ENCODE measurements at regions not wholly inside any gene's neighbourhood (a gene's known extent, or its start where the extent isn't known, plus 50 kb on each side); places are given as distances from the start of the nearest gene placed in this dataset.

DNA sequence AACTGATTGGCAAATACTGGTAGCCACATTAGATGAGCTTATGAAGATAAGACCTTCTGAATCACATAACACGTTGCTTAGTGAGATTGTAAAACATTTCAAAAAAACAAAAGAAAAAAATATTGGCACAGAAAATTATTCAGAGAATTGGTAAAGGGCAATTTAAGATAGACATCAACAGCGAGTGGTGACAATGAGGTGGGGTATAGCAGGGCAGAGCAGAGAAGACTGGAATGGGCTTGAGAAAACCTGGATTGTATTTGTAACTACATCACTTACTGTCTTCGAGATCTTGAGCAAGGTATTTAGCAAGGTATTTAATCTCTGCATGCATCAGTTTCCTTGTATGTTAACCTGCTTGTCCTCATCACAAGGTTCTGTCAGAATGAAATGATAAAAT, 313.0 kb upstream of the MEIS1 start:
- dilution Hi-C loops (cut with HindIII; ENCODE audit: low sequenced_read_pairs, unreplicated experiment), result no loop called here

More for the DNA sequence above, 313.0 kb upstream of the MEIS1 start:
- no peak overlapping the region for H4K91ac ChIP-seq (ENCODE audit: insufficient read depth, low read depth, low read length)
- no peaks in the 10 kb centered on the region for H3K4me1 ChIP-seq (ENCODE audit: control insufficient read depth, insufficient read depth, low read length)
- H2BK120ac ChIP-seq (ENCODE audit: low read depth, low read length), result no peak overlapping the region
- no peak overlapping the region for H3K9ac ChIP-seq (ENCODE audit: low read depth, low read length)
- ATAC-seq (ENCODE audit: low read depth) (no peak), DNase-seq (no peak)
- no peak overlapping the region for H3K14ac ChIP-seq (replicated peaks; ENCODE audit: low read depth, low read length)
- intact Hi-C loops (cut with micrococcal nuclease), result no loop called here
- no peak overlapping the region for H3K23ac ChIP-seq (ENCODE audit: low read depth, low read length)
- no peak overlapping the region for H3K4ac ChIP-seq (ENCODE audit: low read depth, low read length)
- H3K4me3 ChIP-seq (ENCODE audit: insufficient read depth, low read depth, low read length), result no peak overlapping the region
- no CpG with 5 or more reads among the region's 3 CpGs for WGBS, 2 experiments (ENCODE audit: extremely low coverage in 2 of 2, insufficient read length in 1 of 2)
- H2AK5ac ChIP-seq (ENCODE audit: low read depth, low read length), result no peak overlapping the region
- POLR2A ChIA-PET (ENCODE audit: unreplicated experiment), result no interaction called here
- CTCF ChIA-PET, result no interaction called here
- H3K27me3 ChIP-seq (ENCODE audit: control insufficient read depth, insufficient read depth, low read length), result peaks cover 3% of the 10 kb centered on the region
- H2AK9ac ChIP-seq (replicated peaks; ENCODE audit: low read depth, low read length, poor library complexity), result no peak overlapping the region
- H4K5ac ChIP-seq (ENCODE audit: low read depth, low read length), result no peak overlapping the region
- H3K27ac ChIP-seq (ENCODE audit: insufficient read depth, low read length), result no peak overlapping the region
- H2BK15ac ChIP-seq (ENCODE audit: low read depth, low read length), result no peak overlapping the region
- BruUV-seq (replicated peaks), result no TSS peak
- H3K79me1 ChIP-seq (ENCODE audit: low read depth in 1 of 2, low read length in 2 of 2), result no peaks in the 10 kb centered on the region
- no peaks in the 10 kb centered on the region for H3K9me1 ChIP-seq (ENCODE audit: insufficient read depth, low read length)
- H2BK5ac ChIP-seq (ENCODE audit: low read depth, low read length, poor library complexity, severe bottlenecking), result no peak overlapping the region
- no peak overlapping the region for H4K8ac ChIP-seq (ENCODE audit: low read depth in 2 of 2, low read length in 2 of 2)
- no peaks in the 10 kb centered on the region for H3K36me3 ChIP-seq (ENCODE audit: control insufficient read depth, insufficient read depth, low read length)
- H3K9me3 ChIP-seq (ENCODE audit: control insufficient read depth, insufficient read depth, low read length), result no peaks in the 10 kb centered on the region
- in situ Hi-C loops (cut with MboI; ENCODE audit: low sequenced_read_pairs), result no loop called here
- no peak overlapping the region for H3K4me2 ChIP-seq (ENCODE audit: low read depth, low read length)
- H3K56ac ChIP-seq (ENCODE audit: extremely low read depth, insufficient read depth, low read length), result no peak overlapping the region
- H2AFZ ChIP-seq (replicated peaks; ENCODE audit: low read length, poor library complexity), result no peak overlapping the region
- H2BK20ac ChIP-seq (ENCODE audit: low read depth, low read length), result no peak overlapping the region
- TF ChIP-seq MXI1 (IDR thresholded peaks at IDR 0.05; ENCODE audit: borderline replicate concordance, low read depth, low read length) (no peak), BHLHE40 (IDR thresholded peaks at IDR 0.05; ENCODE audit: low read depth, low read length) (no peak), MAZ (IDR thresholded peaks at IDR 0.05; ENCODE audit: borderline replicate concordance, low read depth, low read length) (no peak), FOS (IDR thresholded peaks at IDR 0.05; ENCODE audit: low read depth, low read length) (no peak), RAD21 (IDR thresholded peaks at IDR 0.05; ENCODE audit: low read length) (no peak), POLR2A (IDR thresholded peaks at IDR 0.05; ENCODE audit: low read depth, low read length) (no peak)
- H4K20me1 ChIP-seq (ENCODE audit: insufficient read depth, low read length), result no peaks in the 10 kb centered on the region
- H3K18ac ChIP-seq (ENCODE audit: low read depth, low read length), result no peak overlapping the region

Data from IMR-90 (cell line).